ENCODE measurements at regions not wholly inside any gene's neighbourhood (a gene's known extent, or its start where the extent isn't known, plus 50 kb on each side); places are given as distances from the start of the nearest gene placed in this dataset.

- Histone ChIP-seq H3K36me3 (no peaks in the 10 kb centered on the region), H3K9me3 (no peaks in the 10 kb centered on the region), H3K4me3 (no peak overlapping the region), H3K27me3 (no peaks in the 10 kb centered on the region)
- DNase-seq: peak; percentile 64
These were observed 272.4 kb upstream of the DPP10 start for GRCh38 chr2:114170070-114170469.

GRCh38 chr2:114175507-114175906 is 266.9 kb upstream of the DPP10 start:
- no peak for DNase-seq
- Histone ChIP-seq H3K9me3 (no peaks in the 10 kb centered on the region), H3K36me3 (no peaks in the 10 kb centered on the region), H3K27me3 (peaks cover 3% of the 10 kb centered on the region; the same call in 1 of the 2 replicates), H3K4me3 (no peak overlapping the region)

- no peak for DNase-seq
- H3K27me3 ChIP-seq: peaks cover 6% of the 10 kb centered on the region
- no peaks in the 10 kb centered on the region for H3K36me3 ChIP-seq
- H3K4me3 ChIP-seq: no peak overlapping the region
- H3K9me3 ChIP-seq: no peaks in the 10 kb centered on the region
These were observed 256.9 kb upstream of the DPP10 start for GRCh38 chr2:114185501-114185900.

GRCh38 chr2:114192362-114192761 is 250.1 kb upstream of the DPP10 start:
- Histone ChIP-seq H3K4me3 (no peak overlapping the region), H3K9me3 (no peaks in the 10 kb centered on the region)
- DNase-seq: peak; percentile 32

GRCh38 chr2:114201781-114202180 is 240.7 kb upstream of the DPP10 start:
- Histone ChIP-seq H3K36me3 (no peaks in the 10 kb centered on the region), H3K27me3 (no peaks in the 10 kb centered on the region), H3K9me3 (no peaks in the 10 kb centered on the region), H3K4me3 (no peak overlapping the region)
- DNase-seq: no peak

More at GRCh38 chr2:114192362-114192761, 250.1 kb upstream of the DPP10 start:
- no peaks in the 10 kb centered on the region for H3K36me3 ChIP-seq
- peaks cover 4% of the 10 kb centered on the region; the same call in 1 of the 2 replicates for H3K27me3 ChIP-seq

- H3K9me3 ChIP-seq: no peaks in the 10 kb centered on the region
- no peaks in the 10 kb centered on the region for H3K27me3 ChIP-seq
- no peak overlapping the region for H3K4me3 ChIP-seq
- no peak for DNase-seq
- H3K36me3 ChIP-seq: no peaks in the 10 kb centered on the region
These were observed 238.8 kb upstream of the DPP10 start for GRCh38 chr2:114203679-114204078.

- Histone ChIP-seq H3K4me3 (no peak overlapping the region), H3K36me3 (no peaks in the 10 kb centered on the region), H3K27me3 (peaks cover 5% of the 10 kb centered on the region; the same call in 1 of the 2 replicates), H3K9me3 (no peaks in the 10 kb centered on the region)
- no peak for DNase-seq
These were observed 228.6 kb upstream of the DPP10 start for GRCh38 chr2:114213808-114214207.

GRCh38 chr2:114218383-114218782 is 224.1 kb upstream of the DPP10 start:
- H3K36me3 ChIP-seq: no peaks in the 10 kb centered on the region
- H3K9me3 ChIP-seq: no peaks in the 10 kb centered on the region
- 0 out of 2 replicates have a peak, but pooled peaks cover 2% of the 10 kb centered on the region for H3K27me3 ChIP-seq
- no peak for DNase-seq
- H3K4me3 ChIP-seq: no peak overlapping the region

- H3K4me3 ChIP-seq: no peak overlapping the region
- DNase-seq: no peak
- no peaks in the 10 kb centered on the region for H3K9me3 ChIP-seq
- H3K27me3 ChIP-seq: 0 out of 2 replicates have a peak, but pooled peaks cover 2% of the 10 kb centered on the region
- H3K36me3 ChIP-seq: no peaks in the 10 kb centered on the region
These were observed 223.0 kb upstream of the DPP10 start for GRCh38 chr2:114219456-114219855.

GRCh38 chr2:114222344-114222743 is 220.1 kb upstream of the DPP10 start:
- H3K27me3 ChIP-seq: 0 out of 2 replicates have a peak, but pooled peaks cover 3% of the 10 kb centered on the region
- no peak for DNase-seq
- no peaks in the 10 kb centered on the region for H3K36me3 ChIP-seq
- H3K9me3 ChIP-seq: no peaks in the 10 kb centered on the region
- H3K4me3 ChIP-seq: no peak overlapping the region

GRCh38 chr2:114231921-114232320 is 210.5 kb upstream of the DPP10 start:
- no peaks in the 10 kb centered on the region for H3K9me3 ChIP-seq
- H3K4me3 ChIP-seq: no peak overlapping the region
- no peak for DNase-seq
- H3K36me3 ChIP-seq: no peaks in the 10 kb centered on the region
- H3K27me3 ChIP-seq: no peaks in the 10 kb centered on the region

- Histone ChIP-seq H3K4me3 (no peak overlapping the region), H3K36me3 (no peaks in the 10 kb centered on the region), H3K27me3 (no peaks in the 10 kb centered on the region), H3K9me3 (no peaks in the 10 kb centered on the region)
- no peak for DNase-seq
These were observed 205.1 kb upstream of the DPP10 start for GRCh38 chr2:114237331-114237730.

- no peak for DNase-seq
These were observed 203.4 kb upstream of the DPP10 start for GRCh38 chr2:114238910-114239559.

GRCh38 chr2:114248648-114249047 is 193.8 kb upstream of the DPP10 start:
- no peaks in the 10 kb centered on the region for H3K27me3 ChIP-seq
- no peak overlapping the region for H3K4me3 ChIP-seq
- H3K9me3 ChIP-seq: no peaks in the 10 kb centered on the region
- no peak for DNase-seq
- H3K36me3 ChIP-seq: no peaks in the 10 kb centered on the region

More at GRCh38 chr2:114238910-114239559, 203.4 kb upstream of the DPP10 start:
- Histone ChIP-seq H3K27me3 (no peaks in the 10 kb centered on the region), H3K9me3 (no peaks in the 10 kb centered on the region), H3K4me3 (no peak overlapping the region), H3K36me3 (no peaks in the 10 kb centered on the region)

GRCh38 chr2:114252713-114253112 is 189.7 kb upstream of the DPP10 start:
- H3K27me3 ChIP-seq: no peaks in the 10 kb centered on the region
- H3K36me3 ChIP-seq: no peaks in the 10 kb centered on the region
- H3K9me3 ChIP-seq: no peaks in the 10 kb centered on the region
- no peak overlapping the region for H3K4me3 ChIP-seq
- no peak for DNase-seq

- no peaks in the 10 kb centered on the region for H3K9me3 ChIP-seq
- H3K36me3 ChIP-seq: no peaks in the 10 kb centered on the region
- no peaks in the 10 kb centered on the region for H3K27me3 ChIP-seq
- H3K4me3 ChIP-seq: no peak overlapping the region
- no peak for DNase-seq
These were observed 187.6 kb upstream of the DPP10 start for GRCh38 chr2:114254875-114255274.

GRCh38 chr2:114259389-114259788 is 183.1 kb upstream of the DPP10 start:
- no peak for DNase-seq
- no peaks in the 10 kb centered on the region for H3K9me3 ChIP-seq

GRCh38 chr2:114261366-114261765 is 181.1 kb upstream of the DPP10 start:
- no peak for DNase-seq
- no peaks in the 10 kb centered on the region for H3K9me3 ChIP-seq

More at GRCh38 chr2:114259389-114259788, 183.1 kb upstream of the DPP10 start:
- Histone ChIP-seq H3K36me3 (no peaks in the 10 kb centered on the region), H3K4me3 (no peak overlapping the region), H3K27me3 (no peaks in the 10 kb centered on the region)

More at GRCh38 chr2:114261366-114261765, 181.1 kb upstream of the DPP10 start:
- Histone ChIP-seq H3K36me3 (no peaks in the 10 kb centered on the region), H3K4me3 (no peak overlapping the region), H3K27me3 (no peaks in the 10 kb centered on the region)

All from MG63 (cell line).